Ectodermal cell (in vitro differentiated cells): ENCODE measurements at regions not wholly inside any gene's neighbourhood (a gene's known extent, or its start where the extent isn't known, plus 50 kb on each side); places are given as distances from the start of the nearest gene placed in this dataset.

Source experiments
- H3K27ac ChIP-seq: 2 replicates; pipeline ENCODE4 v1.7.0; 2013; ENCODE audit warnings: mild to moderate bottlenecking, low read depth, low read length; ENCODE audit not compliant: insufficient read depth, poor library complexity, severe bottlenecking
- H3K27me3 ChIP-seq: 2 replicates; pipeline ENCODE4 v1.7.0; 2013; ENCODE audit warnings: mild to moderate bottlenecking, low read length; ENCODE audit not compliant: insufficient read depth, control insufficient read depth, poor library complexity, severe bottlenecking
- H3K36me3 ChIP-seq: one replicate; pipeline ENCODE4 v1.7.0; 2013; ENCODE audit warnings: low read length; ENCODE audit not compliant: control insufficient read depth, insufficient read depth
- H3K4me1 ChIP-seq: one replicate; pipeline ENCODE4 v1.7.0; 2013; ENCODE audit warnings: low read length; ENCODE audit not compliant: control insufficient read depth, insufficient read depth
- H3K4me3 ChIP-seq: 2 replicates; pipeline ENCODE4 v1.7.0; 2013; ENCODE audit warnings: low read depth, low read length, control low read depth; ENCODE audit not compliant: insufficient read depth
- H3K9me3 ChIP-seq: 2 replicates; pipeline ENCODE4 v1.7.0; 2013; ENCODE audit warnings: mild to moderate bottlenecking, low read length, moderate library complexity; ENCODE audit not compliant: control insufficient read depth
- WGBS, 2 experiments: methylation state at CpG; one replicate each; pipeline ENCODE4 v1.1.7; 2013; ENCODE audit warnings: missing lambda C conversion rate in 2 of 2; 5-methylcytosine and 5-hydroxymethylcytosine counted together

DNA sequence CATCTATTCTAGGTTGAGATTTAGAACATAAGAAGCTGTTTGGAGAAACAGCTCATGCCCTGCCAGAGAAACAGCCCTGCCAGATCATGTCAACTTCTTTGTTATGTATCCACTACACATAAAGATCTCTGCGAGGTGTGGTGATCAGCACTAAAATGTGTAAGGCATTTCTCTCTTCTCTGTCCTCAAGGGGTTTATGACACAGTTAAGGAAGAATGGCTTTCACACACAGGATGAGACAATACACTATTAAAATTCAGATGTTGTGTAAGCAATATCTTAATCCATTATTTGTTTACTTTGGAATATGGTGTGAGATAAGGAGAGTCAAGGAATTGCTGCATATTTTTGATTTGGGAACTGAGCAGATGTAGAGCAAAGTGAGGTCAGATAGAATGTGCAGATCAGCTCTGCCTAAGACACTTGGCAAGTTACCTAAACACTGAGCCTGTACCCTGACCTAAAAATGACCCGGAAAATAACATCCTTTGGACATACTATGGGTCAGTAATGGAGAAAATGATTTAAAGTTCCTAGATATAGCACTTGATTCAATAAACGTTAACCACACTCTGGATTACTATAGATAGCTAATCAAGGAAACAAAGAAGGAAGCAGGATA, 434.7 kb upstream of the PDZRN3 start:
- no peaks in the 10 kb centered on the region for H3K36me3 ChIP-seq
- no peak overlapping the region for H3K4me3 ChIP-seq
- H3K9me3 ChIP-seq: no peaks in the 10 kb centered on the region
- H3K27ac ChIP-seq: no peak overlapping the region
- no peaks in the 10 kb centered on the region for H3K27me3 ChIP-seq
- H3K4me1 ChIP-seq: no peaks in the 10 kb centered on the region
- WGBS, 2 experiments: 63 to 81% methylated on average over 1 to 3 of the region's 3 CpGs

DNA sequence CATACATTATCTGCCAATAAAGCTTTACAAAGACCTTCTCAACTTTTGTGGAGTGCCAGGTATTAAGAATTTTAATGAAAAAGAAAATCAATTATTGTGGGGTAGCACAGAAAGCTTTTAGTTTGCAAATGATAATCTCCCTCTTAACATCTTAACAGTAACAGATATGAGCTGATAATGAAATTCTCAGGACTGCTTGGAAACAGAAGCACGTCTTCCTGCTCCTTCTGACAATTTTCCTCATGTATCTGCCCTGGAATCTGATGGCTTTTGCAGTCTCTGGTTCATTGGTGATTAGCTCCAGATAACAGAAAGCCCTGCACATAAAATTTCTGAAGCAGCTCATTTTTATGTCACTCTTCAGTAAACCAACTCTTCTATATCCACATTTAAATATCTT, 432.4 kb upstream of the PDZRN3 start:
- Histone ChIP-seq H3K4me3 (no peak overlapping the region), H3K9me3 (no peaks in the 10 kb centered on the region), H3K27me3 (no peaks in the 10 kb centered on the region), H3K4me1 (no peaks in the 10 kb centered on the region), H3K36me3 (no peaks in the 10 kb centered on the region), H3K27ac (no peak overlapping the region)
- 86 to 87% methylated on average over 1 of the region's 1 CpG for WGBS, 2 experiments

DNA sequence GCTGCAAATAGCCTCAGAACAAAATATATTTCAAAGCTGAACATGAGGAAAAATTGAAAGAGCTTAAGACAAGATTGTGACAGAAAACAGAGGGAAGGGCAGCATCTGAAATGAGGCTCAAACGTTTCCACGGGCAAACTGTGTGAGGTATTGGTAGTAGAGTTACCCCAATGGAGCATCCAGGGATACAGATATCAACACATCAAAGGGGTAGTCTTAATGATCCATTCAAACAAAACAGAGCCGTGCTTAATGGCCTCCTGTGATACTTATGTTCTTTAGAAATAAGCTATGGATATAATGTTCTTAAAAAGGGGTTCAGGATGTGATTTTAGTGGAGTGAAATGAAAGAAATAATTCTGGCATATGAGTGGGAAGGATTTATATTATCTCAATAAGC, 430.3 kb upstream of the PDZRN3 start:
- 44 to 58% methylated on average over 3 of the region's 3 CpGs for WGBS, 2 experiments
- Histone ChIP-seq H3K27ac (no peak overlapping the region), H3K4me1 (no peaks in the 10 kb centered on the region), H3K27me3 (no peaks in the 10 kb centered on the region), H3K9me3 (no peaks in the 10 kb centered on the region), H3K36me3 (no peaks in the 10 kb centered on the region), H3K4me3 (no peak overlapping the region)

DNA sequence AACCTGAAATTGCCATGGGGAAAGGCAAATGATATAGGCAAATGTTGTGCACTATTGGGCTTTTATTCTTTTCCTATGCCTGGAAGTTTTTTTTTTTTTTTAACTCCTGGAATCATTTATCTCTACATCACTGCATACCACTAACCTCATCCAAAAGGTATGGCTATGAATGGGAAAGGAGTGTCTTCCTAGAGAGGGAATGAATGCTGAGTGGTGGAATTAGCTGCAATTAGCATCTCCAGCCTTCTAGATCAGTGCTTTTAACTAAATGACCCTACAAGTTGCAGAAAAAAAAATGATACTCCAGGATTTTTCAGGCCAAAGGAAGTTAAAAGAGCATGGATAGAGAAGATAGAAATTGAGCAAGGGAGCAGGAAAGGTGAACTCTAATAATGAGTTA, 429.8 kb upstream of the PDZRN3 start:
- Histone ChIP-seq H3K9me3 (no peaks in the 10 kb centered on the region), H3K27ac (no peak overlapping the region), H3K36me3 (no peaks in the 10 kb centered on the region), H3K4me3 (no peak overlapping the region), H3K27me3 (no peaks in the 10 kb centered on the region), H3K4me1 (no peaks in the 10 kb centered on the region)

DNA sequence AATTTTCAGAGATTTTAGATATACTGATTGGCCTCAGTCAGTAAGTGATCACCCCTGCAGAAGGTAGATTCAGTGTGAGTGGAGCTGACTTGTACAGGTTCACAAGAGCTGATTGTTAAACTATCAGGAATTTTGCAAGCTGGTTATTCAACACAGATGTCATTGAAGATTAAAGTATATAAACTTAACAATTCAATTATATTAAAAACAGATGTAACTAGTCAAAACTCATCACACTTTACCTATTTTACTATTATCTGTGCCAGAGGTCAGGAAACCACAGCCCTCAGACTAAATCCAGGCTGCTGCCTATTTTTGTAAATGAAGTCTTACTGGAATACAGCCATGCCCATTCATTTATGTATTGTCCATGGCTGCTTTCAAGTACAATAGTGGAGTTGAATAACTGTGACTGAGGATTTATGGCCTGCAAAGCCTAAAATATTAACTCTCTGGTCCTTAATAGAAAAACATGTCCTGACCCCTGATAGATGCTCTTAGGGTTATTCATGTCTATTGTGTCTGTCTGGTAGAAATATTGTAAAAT, 429.3 kb upstream of the PDZRN3 start:
- H3K27ac ChIP-seq: no peak overlapping the region
- H3K36me3 ChIP-seq: no peaks in the 10 kb centered on the region
- no peaks in the 10 kb centered on the region for H3K9me3 ChIP-seq
- H3K4me3 ChIP-seq: no peak overlapping the region
- H3K4me1 ChIP-seq: no peaks in the 10 kb centered on the region
- no peaks in the 10 kb centered on the region for H3K27me3 ChIP-seq

- Histone ChIP-seq H3K27me3 (no peaks in the 10 kb centered on the region), H3K27ac (no peak overlapping the region), H3K9me3 (no peaks in the 10 kb centered on the region), H3K4me3 (no peak overlapping the region), H3K36me3 (no peaks in the 10 kb centered on the region), H3K4me1 (no peaks in the 10 kb centered on the region)
- WGBS, 2 experiments: 94 to 96% methylated on average over 5 of the region's 5 CpGs
These were observed 424.7 kb upstream of the PDZRN3 start for GRCh38 chr3:74049444-74049843.

DNA sequence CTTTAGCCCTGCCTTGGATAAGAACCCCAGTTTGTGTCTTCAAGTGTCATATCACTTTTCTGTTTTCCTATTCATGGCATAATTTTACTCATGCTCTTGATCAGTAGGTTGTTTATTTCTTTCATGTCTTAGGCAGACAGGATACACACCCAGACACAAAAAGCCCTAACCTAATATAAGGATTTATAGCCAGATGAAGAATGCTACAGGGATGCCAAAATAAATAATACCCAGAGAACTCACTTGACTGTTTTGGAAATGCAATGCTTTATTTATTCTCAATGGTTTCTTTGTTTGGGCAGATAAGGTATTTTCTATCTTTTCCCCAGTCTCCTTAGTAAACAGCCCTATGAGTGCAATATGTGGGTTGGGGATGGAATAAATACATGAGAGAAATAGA, 424.0 kb upstream of the PDZRN3 start:
- Histone ChIP-seq H3K4me1 (no peaks in the 10 kb centered on the region), H3K4me3 (no peak overlapping the region), H3K27me3 (no peaks in the 10 kb centered on the region), H3K27ac (no peak overlapping the region), H3K36me3 (no peaks in the 10 kb centered on the region), H3K9me3 (no peaks in the 10 kb centered on the region)

- Histone ChIP-seq H3K4me1 (no peaks in the 10 kb centered on the region), H3K9me3 (no peaks in the 10 kb centered on the region), H3K27me3 (no peaks in the 10 kb centered on the region), H3K4me3 (no peak overlapping the region), H3K27ac (no peak overlapping the region), H3K36me3 (no peaks in the 10 kb centered on the region)
- whole genome bisulfite sequencing, 2 experiments: 86 to 96% methylated on average over 1 to 2 of the region's 2 CpGs
These were observed 420.3 kb upstream of the PDZRN3 start for GRCh38 chr3:74045000-74045399.

DNA sequence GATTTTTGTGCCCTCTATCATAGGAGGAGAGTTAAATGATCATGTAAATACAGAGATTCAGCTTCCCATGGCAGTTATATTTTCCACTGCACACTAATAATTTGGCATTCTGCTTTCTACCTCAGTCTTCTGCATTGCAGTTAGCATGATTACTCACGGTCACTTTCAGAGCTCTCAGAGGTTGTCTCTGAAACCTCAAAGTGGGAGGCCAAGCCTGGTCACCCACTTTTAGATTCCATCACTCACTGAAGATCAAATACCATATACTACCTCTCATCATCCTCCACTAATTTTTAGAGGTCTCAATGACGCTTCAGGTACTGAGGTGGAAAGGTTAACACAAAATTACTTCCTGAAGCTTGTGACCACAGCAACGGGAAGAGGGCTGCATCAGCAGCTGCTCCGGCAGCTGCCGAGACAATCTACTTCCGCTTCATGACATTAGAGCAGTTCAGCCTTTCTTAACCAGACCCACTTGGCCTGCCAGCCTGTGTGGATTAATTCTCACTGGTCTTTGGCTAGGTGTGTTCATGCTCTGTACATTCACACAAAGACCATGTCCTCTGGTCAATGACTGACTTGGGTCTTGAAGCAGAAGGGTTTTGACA, 416.4 kb upstream of the PDZRN3 start:
- H3K4me1 ChIP-seq: no peaks in the 10 kb centered on the region
- no peak overlapping the region for H3K27ac ChIP-seq
- H3K4me3 ChIP-seq: no peak overlapping the region
- no peaks in the 10 kb centered on the region for H3K36me3 ChIP-seq
- WGBS, 2 experiments: 60 to 62% methylated on average over 6 of the region's 6 CpGs
- H3K27me3 ChIP-seq: no peaks in the 10 kb centered on the region
- no peaks in the 10 kb centered on the region for H3K9me3 ChIP-seq

DNA sequence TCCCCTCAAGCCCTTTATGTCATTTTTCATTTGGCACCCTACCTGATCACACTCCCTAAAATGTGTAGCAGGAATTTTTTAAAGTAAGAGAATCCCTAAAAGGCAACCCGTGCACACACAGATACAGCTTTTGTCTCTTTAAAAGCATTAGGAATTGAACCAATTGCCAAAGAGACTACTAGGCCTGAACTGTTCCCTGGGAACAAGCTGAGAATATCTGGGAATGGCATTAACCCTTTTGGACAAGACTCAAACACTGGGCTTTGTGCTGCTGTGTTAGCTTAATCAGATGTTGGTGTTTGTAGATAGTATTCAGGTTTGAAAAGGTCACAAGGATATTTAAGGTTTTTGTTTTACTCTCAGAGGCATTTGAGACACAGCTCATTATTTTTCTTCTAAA, 414.4 kb upstream of the PDZRN3 start:
- 89 to 100% methylated on average over 1 of the region's 1 CpG for WGBS, 2 experiments
- Histone ChIP-seq H3K27me3 (no peaks in the 10 kb centered on the region), H3K27ac (no peak overlapping the region), H3K9me3 (no peaks in the 10 kb centered on the region), H3K36me3 (no peaks in the 10 kb centered on the region), H3K4me3 (no peak overlapping the region), H3K4me1 (peaks cover 3% of the 10 kb centered on the region)
